GM13976 (cell line): ENCODE measurements at regions not wholly inside any gene's neighbourhood (a gene's known extent, or its start where the extent isn't known, plus 50 kb on each side); places are given as distances from the start of the nearest gene placed in this dataset.

Experiments
- DNase-seq: peaks from one replicate; pipeline ENCODE4 v3.0.0; 2012; ENCODE audit warnings: low spot score
- CTCF ChIP-seq: IDR thresholded peaks from 2 replicates; pipeline ENCODE4 v1.5.1; 2012; ENCODE audit warnings: borderline replicate concordance, mild to moderate bottlenecking; ENCODE audit not compliant: insufficient read depth; ENCODE audit errors: extremely low read depth, missing control alignments, control extremely low read depth
- in situ Hi-C: fragments of 300-500 bp; cut with MboI; formaldehyde crosslinking; loops from one replicate; pipeline ENCODE4 v1.12.0; 2022; ENCODE audit warnings: low sequenced_read_pairs, mixed read lengths, inconsistent platforms; ENCODE audit not compliant: unreplicated experiment

GRCh38 chr6:168152980-168153379 lies 74.0 kb upstream of the FRMD1 start:
- no peak for DNase-seq
- no peak for TF ChIP-seq CTCF
- in situ Hi-C loops = no loop called here

GRCh38 chr6:168152306-168152963 lies 73.4 kb upstream of the FRMD1 start:
- no peak for DNase-seq
- TF ChIP-seq CTCF = no peak
- in situ Hi-C loops = no loop called here

- TF ChIP-seq CTCF = no peak
- DNase-seq = no peak
- in situ Hi-C loops = no loop called here
Observed at GRCh38 chr6:168150551-168151320, 71.7 kb upstream of the FRMD1 start.

- in situ Hi-C loops = no loop called here
- TF ChIP-seq CTCF = no peak
- DNase-seq = no peak
Observed at GRCh38 chr6:168149015-168149414, 70.0 kb upstream of the FRMD1 start.

- TF ChIP-seq CTCF = no peak
- in situ Hi-C loops = no loop called here
- DNase-seq = no peak
Observed at GRCh38 chr6:168148231-168148849, 69.3 kb upstream of the FRMD1 start.

GRCh38 chr6:168147205-168147738 lies 68.3 kb upstream of the FRMD1 start:
- in situ Hi-C loops = no loop called here
- DNase-seq = peak; percentile 0
- TF ChIP-seq CTCF = no peak
